ENCODE measurements at regions not wholly inside any gene's neighbourhood (a gene's known extent, or its start where the extent isn't known, plus 50 kb on each side); places are given as distances from the start of the nearest gene placed in this dataset.
A peak's percentile ranks its signal among the peaks of the same experiment; 100 is the strongest.

DNA sequence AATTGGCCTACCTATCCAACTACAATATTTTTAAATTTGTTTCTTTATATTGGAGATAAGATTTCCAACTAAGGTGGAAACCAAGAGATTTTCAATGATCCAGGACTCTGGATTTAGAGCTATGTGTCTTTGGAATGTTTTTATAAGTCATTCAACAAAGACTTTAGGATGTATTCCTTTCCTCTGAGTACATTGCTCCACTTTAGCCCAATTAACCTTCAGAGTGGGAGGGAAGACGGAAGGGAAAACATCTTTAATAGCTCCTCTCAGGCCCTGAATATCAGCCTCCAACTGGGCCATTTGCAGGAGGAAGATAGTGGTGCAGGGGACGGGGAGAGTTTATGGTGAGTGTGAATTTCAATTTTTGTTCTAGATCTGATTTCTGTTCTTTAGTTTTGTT lies 239.2 kb downstream of the PIK3R1 start:
- no peak overlapping the region for H3K4me3 ChIP-seq
- H3K27me3 ChIP-seq (ENCODE audit: insufficient read depth in 3 of 3, low read length in 2 of 3): no peaks in the 10 kb centered on the region
- 97 to 99% (median 97%) methylated on average over 2 of the region's 2 CpGs for WGBS, 3 donors
- TF ChIP-seq CTCF (IDR thresholded peaks at IDR 0.05): no peak
- H3K4me1 ChIP-seq: peaks cover 6% of the 10 kb centered on the region
- DNase-seq: no peak
- H3K36me3 ChIP-seq (ENCODE audit: insufficient read depth in 1 of 2, low read depth in 1 of 2): no peaks in the 10 kb centered on the region
- no peak overlapping the region for H3K27ac ChIP-seq
- no peak for ATAC-seq
- intact Hi-C loops (cut with DNase I): loop anchor here in 1 of 2 donors (5.0 kb wide), 1 partner anchor 348 kb away; no protein-coding TSS in a partner anchor
- no peaks in the 10 kb centered on the region for H3K9me3 ChIP-seq

DNA sequence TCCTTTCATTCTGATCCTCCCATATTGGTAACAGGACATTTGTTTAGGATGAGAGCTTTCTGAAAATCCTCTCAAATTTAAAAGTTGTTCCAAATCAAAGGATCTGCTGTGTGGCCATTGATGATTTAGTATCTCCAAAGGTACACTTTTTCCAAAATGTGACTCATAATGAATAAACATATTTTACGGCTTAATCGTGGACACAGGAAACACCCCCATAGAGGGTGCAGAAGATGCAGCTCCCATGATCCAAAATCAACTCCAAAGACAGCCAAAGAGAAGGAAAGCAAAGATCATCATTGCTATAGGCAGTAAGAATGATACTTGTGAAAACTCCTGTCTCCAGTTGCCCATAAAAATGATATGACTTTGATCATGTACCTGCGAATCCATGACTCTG lies 239.7 kb downstream of the PIK3R1 start:
- no peak for DNase-seq
- H3K4me3 ChIP-seq: no peak overlapping the region
- 81 to 85% (median 84%) methylated on average over 3 of the region's 3 CpGs for WGBS, 3 donors
- intact Hi-C loops (cut with DNase I): no loop called here
- ATAC-seq: no peak
- H3K27ac ChIP-seq: no peak overlapping the region
- no peaks in the 10 kb centered on the region for H3K36me3 ChIP-seq (ENCODE audit: insufficient read depth in 1 of 2, low read depth in 1 of 2)
- no peak for TF ChIP-seq CTCF (IDR thresholded peaks at IDR 0.05)
- H3K9me3 ChIP-seq: no peaks in the 10 kb centered on the region
- no peaks in the 10 kb centered on the region for H3K27me3 ChIP-seq (ENCODE audit: insufficient read depth in 3 of 3, low read length in 2 of 3)
- H3K4me1 ChIP-seq: peaks cover 6% of the 10 kb centered on the region

DNA sequence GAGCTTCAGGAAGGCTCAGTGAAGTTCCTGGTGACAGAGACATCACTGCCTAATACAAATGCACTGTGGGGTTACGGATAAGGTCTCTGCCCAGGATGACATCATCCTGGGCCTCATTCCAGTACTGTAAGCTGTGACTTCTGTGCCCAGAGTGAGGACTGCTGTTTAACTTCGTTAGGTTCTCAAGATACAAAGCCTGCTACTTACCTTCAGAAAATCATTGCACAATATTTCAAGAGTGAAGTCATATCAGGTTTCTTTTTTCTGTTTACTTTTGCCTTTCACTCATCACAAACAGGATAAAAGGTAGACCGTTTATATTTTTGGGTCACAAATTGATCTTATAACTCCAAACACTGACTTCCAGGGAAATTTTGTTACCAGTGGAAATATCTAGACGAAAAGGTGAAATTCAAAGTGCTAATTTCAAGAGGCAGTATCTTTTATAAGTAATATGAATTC lies 241.2 kb downstream of the PIK3R1 start:
- Histone ChIP-seq H3K36me3 (ENCODE audit: insufficient read depth in 1 of 2, low read depth in 1 of 2) (no peaks in the 10 kb centered on the region), H3K27me3 (ENCODE audit: insufficient read depth in 3 of 3, low read length in 2 of 3) (no peaks in the 10 kb centered on the region), H3K4me1 (peaks cover 6% of the 10 kb centered on the region), H3K9me3 (no peaks in the 10 kb centered on the region), H3K27ac (no peak overlapping the region), H3K4me3 (no peak overlapping the region)
- ATAC-seq (peak; percentile 88 to 96 (median 92)), DNase-seq (no peak)
- 26 to 29% (median 27%) methylated on average over 4 of the region's 4 CpGs for WGBS, 3 donors
- intact Hi-C loops (cut with DNase I): no loop called here
- no peak for TF ChIP-seq CTCF (IDR thresholded peaks at IDR 0.05)

- Histone ChIP-seq H3K27me3 (ENCODE audit: insufficient read depth in 3 of 3, low read length in 2 of 3) (no peaks in the 10 kb centered on the region), H3K4me1 (peaks cover 6% of the 10 kb centered on the region), H3K27ac (no peak overlapping the region), H3K9me3 (no peaks in the 10 kb centered on the region), H3K36me3 (ENCODE audit: insufficient read depth in 1 of 2, low read depth in 1 of 2) (no peaks in the 10 kb centered on the region), H3K4me3 (no peak overlapping the region)
- 89 to 99% (median 92%) methylated on average over 8 of the region's 8 CpGs for WGBS, 3 donors
- ATAC-seq (no peak), DNase-seq (no peak)
- intact Hi-C loops (cut with DNase I): no loop called here
- no peak for TF ChIP-seq CTCF (IDR thresholded peaks at IDR 0.05)
These were observed 241.7 kb downstream of the PIK3R1 start for GRCh38 chr5:68457285-68457684.

- intact Hi-C loops (cut with DNase I): no loop called here
- 84 to 85% (median 84%) methylated on average over 3 of the region's 3 CpGs for WGBS, 3 donors
- DNase-seq: no peak
These were observed 243.0 kb downstream of the PIK3R1 start for GRCh38 chr5:68458416-68459021.

More at GRCh38 chr5:68458416-68459021, 243.0 kb downstream of the PIK3R1 start:
- Histone ChIP-seq H3K36me3 (ENCODE audit: insufficient read depth in 1 of 2, low read depth in 1 of 2) (no peaks in the 10 kb centered on the region), H3K27me3 (ENCODE audit: insufficient read depth in 3 of 3, low read length in 2 of 3) (no peaks in the 10 kb centered on the region), H3K27ac (no peak overlapping the region), H3K4me1 (peaks cover 6% of the 10 kb centered on the region), H3K9me3 (no peaks in the 10 kb centered on the region), H3K4me3 (no peak overlapping the region)
- ATAC-seq: no peak
- no peak for TF ChIP-seq CTCF (IDR thresholded peaks at IDR 0.05)
